ENCODE measurements at regions not wholly inside any gene's neighbourhood (a gene's known extent, or its start where the extent isn't known, plus 50 kb on each side); places are given as distances from the start of the nearest gene placed in this dataset.

GRCh38 chr10:36224431-36224985, 582.4 kb upstream of the FZD8 start:
- no peak for DNase-seq (ENCODE audit: low spot score)

DNA sequence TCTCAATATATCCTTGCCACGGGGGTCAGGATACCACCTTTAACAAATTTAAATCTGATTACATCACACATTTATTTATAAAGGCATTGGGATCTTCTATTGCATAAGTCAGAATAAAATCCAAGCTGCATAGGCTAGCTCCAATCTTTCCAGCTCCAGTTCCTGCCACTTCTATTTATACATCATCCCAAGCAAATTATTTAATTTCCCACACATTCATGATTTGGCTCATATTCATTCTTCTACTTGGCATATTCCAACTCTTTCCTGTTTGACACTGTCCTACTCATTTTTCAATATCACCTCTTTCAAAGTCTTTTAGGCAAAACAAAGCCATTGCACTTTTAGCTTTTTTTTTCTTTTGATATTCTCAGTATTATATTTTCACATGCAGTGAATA, 579.0 kb upstream of the FZD8 start:
- DNase-seq (ENCODE audit: low spot score), result no peak

- DNase-seq (ENCODE audit: low spot score), result no peak
These were observed 578.1 kb upstream of the FZD8 start for GRCh38 chr10:36220151-36220550.

GRCh38 chr10:36211856-36212255, 569.8 kb upstream of the FZD8 start:
- no peak for DNase-seq (ENCODE audit: low spot score)

- no peak for DNase-seq (ENCODE audit: low spot score)
These were observed 567.4 kb upstream of the FZD8 start for GRCh38 chr10:36209480-36209879.

DNA sequence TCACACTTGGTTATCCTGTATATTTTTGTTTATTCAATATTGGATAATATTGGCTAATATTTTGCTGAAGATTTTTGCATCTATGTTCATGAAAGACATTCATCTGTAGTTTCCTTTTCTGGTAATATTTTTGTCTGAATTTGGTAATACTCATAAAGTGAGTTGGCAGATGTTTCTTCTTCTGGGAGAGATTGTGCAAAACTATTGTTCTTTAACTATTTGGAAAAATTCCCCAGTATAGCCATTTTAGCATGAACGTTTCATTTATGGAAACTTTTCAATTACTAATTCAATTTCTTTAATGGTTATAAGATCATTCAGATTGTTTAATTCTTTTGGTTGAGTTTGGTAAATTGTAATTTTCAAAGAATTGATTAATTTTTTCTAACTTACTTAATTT, 560.8 kb upstream of the FZD8 start:
- no peak for DNase-seq (ENCODE audit: low spot score)

DNA sequence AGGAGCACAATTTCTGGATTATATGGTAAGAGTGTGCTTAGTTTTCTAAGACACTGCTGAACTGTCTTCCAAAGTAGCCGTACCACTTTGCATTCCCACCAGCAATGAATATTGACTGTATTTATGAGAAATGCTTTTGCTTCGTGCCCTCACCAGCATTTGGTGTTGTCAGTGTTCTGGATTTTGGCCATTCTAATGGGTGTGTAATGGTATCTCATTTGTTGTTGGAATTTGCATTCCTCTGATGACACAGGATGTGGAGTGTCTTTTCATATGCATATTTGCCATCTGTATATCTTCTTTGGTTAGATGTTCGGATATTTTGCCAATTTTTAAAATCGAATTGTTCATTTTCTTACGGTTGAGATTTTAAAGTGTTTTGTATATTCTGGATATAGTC, 558.5 kb upstream of the FZD8 start:
- no peak for DNase-seq (ENCODE audit: low spot score)

GRCh38 chr10:36198322-36198721, 556.2 kb upstream of the FZD8 start:
- DNase-seq (ENCODE audit: low spot score), result no peak

GRCh38 chr10:36195364-36195763, 553.3 kb upstream of the FZD8 start:
- no peak for DNase-seq (ENCODE audit: low spot score)

GRCh38 chr10:36194276-36194675, 552.2 kb upstream of the FZD8 start:
- DNase-seq (ENCODE audit: low spot score), result no peak

- no peak for DNase-seq (ENCODE audit: low spot score)
These were observed 548.9 kb upstream of the FZD8 start for GRCh38 chr10:36191009-36191408.

DNA sequence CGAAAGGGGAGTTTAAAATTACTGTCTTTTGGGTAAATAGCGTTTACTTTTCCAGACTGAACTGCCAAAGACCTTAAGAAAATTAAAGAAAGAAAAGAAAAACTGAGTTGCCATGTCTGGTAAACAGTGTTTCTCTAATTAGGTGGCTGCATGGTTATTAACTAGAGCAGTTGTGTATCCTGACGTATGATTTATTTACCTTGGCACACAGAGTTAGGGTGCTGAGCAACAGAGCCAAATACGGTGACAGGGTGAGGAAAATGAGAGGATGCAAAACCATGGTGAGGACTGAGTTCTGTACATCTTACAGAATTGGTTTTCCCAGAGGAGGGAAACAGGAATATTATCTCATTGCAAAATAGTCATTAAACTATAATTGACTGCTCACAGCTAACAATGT, 546.4 kb upstream of the FZD8 start:
- no peak for DNase-seq (ENCODE audit: low spot score)

DNA sequence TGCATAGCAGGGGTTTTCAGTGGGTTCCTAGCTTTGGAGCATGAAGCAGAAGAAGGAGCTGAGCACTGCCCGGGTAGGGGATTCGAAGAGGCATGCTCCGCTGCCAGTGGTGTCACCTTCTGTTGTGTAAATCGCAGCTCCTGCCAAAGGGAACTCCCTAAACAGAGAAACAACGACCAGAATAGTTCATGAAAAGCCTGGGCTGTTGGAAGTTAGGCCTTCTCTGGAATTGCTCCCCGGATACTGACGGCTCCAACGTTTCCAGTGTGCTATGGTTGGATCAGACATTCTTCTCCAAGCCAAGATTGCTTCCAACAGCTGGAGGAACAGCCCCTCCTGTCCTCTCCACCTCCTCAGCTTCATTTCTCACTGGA, 546.0 kb upstream of the FZD8 start:
- no peak for DNase-seq (ENCODE audit: low spot score)

- no peak for DNase-seq (ENCODE audit: low spot score)
These were observed 545.4 kb upstream of the FZD8 start for GRCh38 chr10:36187380-36188079.

DNA sequence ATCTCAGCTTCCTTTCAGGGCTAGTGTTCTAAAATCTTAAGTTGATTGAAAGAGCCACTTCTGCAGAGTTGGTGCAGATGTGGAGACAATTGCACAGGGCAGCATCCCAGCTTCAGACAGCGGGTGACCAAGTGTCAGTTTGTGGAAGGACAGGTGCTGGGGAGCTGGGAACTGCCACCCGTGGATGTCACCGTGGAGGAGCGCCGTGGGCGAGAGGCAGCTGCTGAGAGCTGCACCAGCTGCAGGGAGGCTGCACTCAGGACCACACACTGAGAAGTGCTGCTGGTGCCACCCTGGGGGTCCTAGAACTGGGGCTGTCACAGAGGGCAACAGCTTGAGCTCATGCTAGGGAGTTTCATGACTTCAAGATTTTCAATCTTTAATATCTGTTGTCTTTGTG, 543.0 kb upstream of the FZD8 start:
- no peak for DNase-seq (ENCODE audit: low spot score)

- no peak for DNase-seq (ENCODE audit: low spot score)
These were observed 541.6 kb upstream of the FZD8 start for GRCh38 chr10:36183726-36184125.

DNA sequence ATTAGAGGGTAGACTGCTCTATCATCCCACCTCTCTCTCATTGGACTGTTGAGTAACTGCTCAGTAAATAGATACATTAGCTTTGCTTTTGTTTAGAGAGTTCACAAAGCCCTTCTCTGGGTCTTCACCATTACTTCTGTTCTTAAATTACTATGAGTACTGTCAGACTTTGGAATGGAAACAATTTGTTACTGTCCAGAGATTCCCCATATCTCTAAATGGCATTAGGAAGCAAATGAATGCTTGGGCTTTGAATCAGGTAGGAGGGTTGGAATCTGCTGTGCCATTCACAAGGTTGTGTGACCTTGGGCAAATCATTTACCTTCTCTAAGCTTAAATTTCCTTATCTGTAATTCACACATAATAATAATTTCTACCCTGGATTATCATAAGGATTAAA, 541.0 kb upstream of the FZD8 start:
- DNase-seq (ENCODE audit: low spot score), result no peak

GRCh38 chr10:36182606-36183005, 540.5 kb upstream of the FZD8 start:
- no peak for DNase-seq (ENCODE audit: low spot score)

DNA sequence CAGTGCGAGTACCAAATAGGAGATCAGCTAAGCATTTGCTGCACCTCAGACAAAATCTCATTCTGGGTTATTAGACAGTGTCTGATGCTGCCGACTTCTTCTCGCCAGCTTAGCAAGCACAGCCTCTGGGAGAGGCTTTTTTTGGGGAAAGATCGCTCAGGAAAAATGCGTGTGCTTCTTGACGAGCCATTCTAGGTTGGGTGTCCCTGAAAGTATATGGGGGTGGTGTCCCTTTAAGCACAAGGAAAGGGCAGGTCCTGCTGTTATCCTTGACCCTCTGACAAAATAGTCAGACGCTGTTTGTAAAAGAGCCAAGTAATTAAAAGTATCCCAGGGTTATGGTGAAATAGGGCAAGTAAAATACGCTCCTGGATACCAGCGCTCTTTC, 540.1 kb upstream of the FZD8 start:
- no peak for DNase-seq (ENCODE audit: low spot score)

DNA sequence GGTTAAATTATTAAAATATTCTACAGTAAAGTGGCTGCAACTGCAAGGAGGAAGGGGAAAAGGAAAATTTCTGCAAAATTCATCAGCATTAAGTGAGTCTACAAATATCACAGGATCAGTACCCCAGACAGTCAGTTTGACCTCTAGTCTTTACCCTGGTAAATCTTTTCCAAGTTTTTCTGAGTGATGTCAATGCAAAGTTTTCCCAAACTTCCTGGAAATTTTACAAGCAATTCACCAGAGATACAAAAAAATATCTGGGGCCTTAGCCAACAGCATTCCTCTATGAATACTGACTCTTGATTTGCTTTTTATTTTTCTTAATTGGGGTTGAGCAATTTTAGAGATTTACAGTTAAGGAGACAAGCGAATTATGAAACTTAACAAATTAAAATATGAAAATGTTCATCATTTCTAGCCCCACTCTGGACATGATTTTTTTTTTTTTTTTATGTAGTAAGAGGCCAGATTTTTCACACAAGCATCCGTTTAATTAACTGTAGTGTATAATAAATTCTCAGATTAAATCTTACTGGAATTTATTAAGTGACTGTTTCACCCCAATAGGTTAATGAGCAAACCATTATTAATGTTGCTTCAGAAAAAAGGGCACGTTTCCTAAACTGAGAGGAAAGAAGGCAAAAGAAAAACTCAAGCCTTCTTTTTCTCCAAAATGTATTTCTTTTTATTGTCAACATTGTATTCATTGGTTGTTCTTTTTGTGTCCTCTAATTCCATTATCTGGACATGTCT, 539.5 kb upstream of the FZD8 start:
- no peak for DNase-seq (ENCODE audit: low spot score)

GRCh38 chr10:36178616-36179015, 536.5 kb upstream of the FZD8 start:
- DNase-seq (ENCODE audit: low spot score), result no peak

DNA sequence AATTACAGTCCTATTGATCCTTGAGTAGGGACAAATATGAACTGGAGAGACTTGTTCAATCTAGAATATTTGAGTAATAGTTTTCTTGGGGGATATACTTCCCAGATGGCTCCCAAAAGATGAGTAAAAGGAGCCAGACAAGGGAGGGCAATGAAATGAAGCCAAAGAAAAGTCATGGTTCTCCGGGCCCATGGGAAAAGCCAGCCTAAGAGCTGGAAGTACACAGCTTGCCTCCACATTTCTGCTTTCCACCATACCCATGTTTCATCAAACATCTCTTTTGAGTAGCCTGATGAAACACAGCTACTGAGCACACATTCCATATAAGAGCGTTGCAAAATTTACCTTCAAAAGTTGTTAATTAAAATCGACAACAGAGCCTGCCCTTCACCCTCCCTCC, 535.0 kb upstream of the FZD8 start:
- DNase-seq (ENCODE audit: low spot score), result no peak

DNA sequence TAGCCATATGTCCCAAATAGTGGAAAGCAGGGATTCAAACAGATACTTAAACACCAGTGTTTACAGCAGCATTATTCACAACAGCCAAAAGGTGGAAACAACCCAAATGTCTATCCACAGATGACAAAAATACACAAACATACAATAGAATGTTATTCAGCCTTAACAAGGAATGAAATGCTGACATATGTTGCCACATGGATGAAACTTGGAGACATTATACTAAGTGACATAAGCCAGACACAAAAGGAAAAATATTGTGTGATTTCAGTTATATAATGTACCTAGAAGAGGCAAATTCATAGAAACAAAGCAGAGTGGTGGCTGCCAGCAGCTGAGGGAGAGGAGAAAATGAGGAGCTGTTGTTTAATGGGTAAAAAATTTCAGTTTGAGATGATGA, 533.9 kb upstream of the FZD8 start:
- DNase-seq (ENCODE audit: low spot score), result no peak

DNA sequence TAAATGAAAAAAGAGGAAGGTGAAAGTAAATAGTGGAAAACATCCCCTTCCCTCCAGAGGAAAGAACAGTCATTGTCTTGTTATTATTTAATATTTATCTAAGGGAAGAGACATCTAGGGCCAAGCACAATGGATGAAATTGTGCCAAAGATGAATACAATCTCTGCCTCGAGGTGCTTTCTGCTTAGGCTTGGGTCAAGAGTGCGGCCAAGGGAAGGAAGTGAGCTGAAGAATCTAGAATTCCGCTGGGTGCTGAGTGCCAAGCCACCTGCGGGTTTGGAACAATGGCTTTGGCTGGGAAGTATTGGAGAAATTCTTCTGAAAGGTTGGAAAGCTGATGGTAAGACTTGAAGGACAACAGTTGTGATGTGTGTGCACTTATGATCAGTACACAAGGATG, 531.3 kb upstream of the FZD8 start:
- DNase-seq (ENCODE audit: low spot score), result no peak

All from LoVo (cell line).